SKM-1 (cell line): ENCODE measurements at regions not wholly inside any gene's neighbourhood (a gene's known extent, or its start where the extent isn't known, plus 50 kb on each side); places are given as distances from the start of the nearest gene placed in this dataset.

Experiments used
- DNase-seq: peaks from one replicate; lab custom pipeline; 2025; ENCODE audit not compliant: unreplicated experiment; lab: John Stamatoyannopoulos, UW

DNA sequence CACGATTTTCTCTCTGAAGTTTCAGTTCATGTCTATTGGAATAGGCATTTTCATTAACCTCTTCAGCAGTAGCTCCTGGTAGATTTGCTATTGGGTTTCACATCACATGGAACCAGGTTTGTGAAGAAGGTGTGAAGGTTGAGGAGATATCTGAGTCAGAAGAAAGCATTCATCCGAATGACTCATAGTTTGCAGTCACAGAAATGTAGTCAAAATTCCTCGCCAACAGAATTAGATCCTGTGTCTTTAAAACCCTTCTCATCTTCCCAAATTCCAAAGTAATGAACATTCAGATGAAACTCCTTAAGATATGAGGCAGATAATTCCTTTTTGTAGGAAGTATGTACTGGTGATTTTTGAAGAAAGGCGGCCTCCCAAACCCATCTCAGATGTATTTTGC lies 125.0 kb upstream of the LARGE1 start:
- DNase-seq, result no peak

DNA sequence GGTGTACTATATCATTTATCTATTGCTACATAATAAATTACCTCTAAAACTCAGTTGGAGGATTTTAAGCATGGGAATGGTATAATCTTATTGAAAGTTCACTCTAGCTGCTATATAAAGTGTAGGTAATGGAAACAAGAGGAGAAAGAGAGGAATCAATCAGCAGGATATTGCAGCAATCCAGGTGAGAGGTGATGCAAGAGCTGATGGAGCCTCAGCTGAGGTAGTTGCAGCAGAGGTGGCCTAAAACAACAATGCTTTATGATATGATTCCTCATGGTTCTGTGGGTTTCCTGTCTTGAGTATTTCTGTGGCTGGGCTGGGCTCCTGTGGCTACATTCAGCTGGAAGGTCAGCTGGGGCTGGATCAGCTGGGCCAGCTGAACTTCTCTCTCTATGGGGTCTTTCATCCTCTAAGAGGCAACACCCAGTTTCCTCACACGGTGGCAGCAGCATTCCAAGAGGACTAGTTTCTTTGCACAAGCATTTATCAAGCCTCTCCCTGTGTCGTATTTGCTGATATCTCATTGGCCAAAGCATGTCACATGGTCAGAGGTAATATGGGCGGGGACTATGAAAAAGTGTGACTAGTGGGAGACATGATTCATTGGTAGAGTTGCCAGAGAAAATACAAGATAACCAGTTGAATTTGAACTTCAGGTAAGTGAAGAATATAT lies 135.4 kb upstream of the LARGE1 start:
- no peak for DNase-seq

DNA sequence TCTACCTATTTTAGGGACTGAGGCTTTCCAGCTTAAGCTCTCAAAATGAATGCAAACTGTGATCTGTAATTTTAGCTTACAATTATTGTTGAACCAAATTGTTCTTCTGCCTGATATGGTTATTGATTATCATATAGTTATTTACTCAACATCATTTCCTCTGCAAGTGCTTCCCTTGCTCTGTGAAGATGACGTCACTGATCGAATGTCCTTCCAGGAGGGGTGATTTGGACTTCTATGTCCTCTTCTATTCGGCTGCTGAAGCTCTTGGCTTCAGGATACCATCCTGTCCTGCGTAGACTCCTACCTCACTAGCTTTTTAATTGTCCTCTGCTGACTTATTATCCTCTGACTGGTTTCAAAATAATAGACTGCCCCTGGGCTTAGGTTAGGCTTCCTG lies 137.4 kb upstream of the LARGE1 start:
- no peak for DNase-seq

DNA sequence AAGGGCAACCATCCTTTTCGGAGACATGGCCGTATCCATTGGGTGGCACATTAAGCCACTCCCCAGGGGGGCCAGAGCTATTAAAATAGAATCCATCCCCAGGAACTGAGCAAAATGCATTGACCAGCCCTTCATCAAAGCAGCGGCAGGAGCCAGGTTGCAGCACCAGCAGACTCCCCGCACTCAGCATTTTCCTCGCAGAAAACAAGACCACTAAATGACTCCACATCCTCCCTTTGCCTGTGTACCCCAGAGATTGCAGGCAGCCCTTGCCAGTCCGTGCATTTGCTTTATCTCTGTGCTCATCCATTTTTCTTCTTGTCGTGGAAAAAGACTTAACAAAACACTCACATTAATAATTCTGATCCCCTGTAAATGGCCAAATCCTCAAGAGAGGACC lies 144.4 kb upstream of the LARGE1 start:
- no peak for DNase-seq

DNA sequence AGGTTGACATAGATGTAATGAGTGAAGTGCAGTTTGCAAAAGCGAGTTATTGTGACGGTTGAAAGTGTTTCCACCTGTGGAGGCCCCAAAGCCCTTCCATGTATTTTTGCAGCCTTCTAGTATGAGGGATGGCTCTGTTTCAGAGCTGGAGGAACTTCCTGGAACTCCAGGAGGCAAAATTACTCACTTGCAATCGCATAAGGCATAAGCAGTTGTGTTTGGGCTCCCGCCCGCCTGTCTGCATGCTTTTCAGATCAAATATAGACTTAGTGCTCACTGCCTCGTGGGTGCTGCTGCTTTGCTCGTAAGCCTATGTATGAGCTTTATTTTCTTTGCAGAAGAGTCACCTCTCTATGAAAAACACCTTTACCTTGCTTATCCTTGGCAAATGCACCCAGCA lies 146.8 kb upstream of the LARGE1 start:
- no peak for DNase-seq

DNA sequence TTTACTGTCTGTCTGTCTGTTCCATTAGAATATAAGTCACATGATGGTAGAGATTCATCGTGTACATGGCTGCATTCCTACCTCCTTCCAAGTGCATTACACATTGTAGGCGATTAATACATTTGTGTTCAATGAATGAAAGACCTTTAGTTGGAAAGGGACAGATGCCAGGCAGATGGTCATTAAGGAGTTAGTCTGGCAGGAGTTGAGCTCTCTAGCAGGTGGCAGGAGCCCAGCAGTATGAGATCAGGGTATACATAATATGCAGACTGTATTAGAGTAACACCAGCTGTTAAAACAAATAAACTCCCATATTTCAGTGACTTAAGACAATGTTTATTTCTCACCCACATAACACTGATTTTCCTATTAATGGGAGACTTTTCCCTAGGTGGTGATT lies 147.7 kb upstream of the LARGE1 start:
- DNase-seq, result no peak

DNA sequence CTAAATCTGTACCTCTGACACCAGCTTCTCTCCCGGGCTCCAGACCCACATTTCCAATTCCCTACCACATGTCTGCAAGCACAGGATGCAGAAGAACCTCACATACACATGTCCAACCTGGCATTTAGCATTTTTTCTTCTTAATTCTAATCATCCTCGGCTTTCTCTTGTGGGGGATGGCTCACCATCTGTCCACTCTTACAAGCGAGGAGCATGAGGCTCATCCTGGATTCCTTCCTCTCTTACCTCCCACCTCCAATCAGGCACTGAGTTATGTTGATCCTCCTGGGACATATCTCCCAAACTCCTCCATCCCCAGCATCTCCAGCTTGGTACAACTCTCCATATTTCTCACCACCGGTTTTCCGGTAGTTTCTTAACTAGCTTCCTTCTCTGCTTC lies 149.8 kb upstream of the LARGE1 start:
- DNase-seq, result no peak

DNA sequence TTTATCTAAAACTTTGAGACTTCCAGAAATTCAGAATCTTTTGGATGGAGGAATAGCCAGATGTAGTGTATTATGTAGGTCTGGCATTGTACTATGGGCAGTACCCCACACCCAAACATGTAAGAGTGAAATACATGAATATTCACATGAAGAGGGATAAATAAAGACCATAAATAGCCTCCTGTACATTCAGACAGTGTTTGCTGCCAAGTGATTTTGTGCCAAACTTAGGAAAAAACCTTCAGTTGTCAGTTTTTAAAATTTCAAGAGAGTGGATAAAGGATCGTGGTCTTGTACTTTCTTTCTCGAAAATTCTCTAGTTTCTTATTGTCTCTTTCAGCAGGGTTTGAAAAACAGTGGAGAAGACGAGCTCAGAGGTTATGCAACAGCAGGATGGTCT lies 150.3 kb upstream of the LARGE1 start:
- no peak for DNase-seq

DNA sequence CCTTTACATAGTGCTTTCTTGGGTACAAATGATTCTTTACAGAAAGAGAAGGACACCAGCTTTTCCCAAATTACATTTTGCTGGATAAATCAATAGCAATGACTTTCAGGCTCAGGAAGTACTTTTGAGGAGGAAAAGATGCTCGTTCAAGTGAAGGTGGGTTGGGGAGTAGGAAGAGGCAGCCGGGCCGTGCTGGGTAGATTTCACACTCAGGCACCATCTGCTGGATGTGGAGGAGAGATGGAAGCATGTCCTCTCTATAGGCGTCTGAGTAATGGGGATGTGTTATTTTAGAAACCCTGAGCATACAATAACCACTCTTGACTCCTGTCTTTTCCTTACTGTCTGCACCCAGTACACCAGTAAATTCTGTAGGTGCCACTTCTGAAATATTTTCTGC lies 152.3 kb upstream of the LARGE1 start:
- DNase-seq, result no peak

DNA sequence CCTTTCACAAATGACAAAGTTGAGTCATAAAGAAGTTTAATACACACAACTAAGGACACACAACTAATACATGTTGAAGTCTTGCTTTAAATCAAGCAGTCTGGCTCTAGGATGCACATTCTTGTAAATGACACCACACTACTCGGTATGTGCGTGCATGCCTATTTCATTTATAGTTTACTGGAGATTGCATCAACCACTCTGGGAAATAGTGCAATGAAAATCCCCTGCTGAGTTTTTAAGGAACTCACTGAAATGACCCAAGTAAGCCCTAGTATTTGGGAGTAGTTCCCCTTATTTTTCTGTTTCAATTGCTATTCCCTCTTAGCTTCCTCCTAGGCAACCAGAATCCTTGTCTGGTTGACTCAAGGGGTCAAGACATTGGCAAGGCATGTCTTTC lies 160.2 kb upstream of the LARGE1 start:
- DNase-seq, result no peak

DNA sequence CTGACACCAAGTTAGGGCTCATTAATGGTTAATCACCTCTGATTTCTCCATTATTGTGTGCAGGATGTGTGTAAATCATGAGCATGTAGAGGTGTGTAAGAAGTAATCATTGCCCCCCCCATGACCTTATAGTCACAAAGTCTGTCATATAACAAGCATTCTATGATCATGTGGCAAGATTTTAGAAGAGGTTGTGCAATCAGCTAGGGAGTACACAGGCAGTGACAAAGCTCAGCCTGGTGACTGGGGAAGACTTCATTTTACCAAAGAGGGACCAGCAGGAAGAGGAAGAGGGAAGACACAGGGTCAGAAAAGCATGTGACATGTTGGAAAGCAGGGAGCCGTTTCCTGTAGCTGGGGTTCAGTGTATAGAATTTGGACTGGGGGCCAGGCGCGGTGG lies 176.5 kb upstream of the LARGE1 start:
- no peak for DNase-seq

DNA sequence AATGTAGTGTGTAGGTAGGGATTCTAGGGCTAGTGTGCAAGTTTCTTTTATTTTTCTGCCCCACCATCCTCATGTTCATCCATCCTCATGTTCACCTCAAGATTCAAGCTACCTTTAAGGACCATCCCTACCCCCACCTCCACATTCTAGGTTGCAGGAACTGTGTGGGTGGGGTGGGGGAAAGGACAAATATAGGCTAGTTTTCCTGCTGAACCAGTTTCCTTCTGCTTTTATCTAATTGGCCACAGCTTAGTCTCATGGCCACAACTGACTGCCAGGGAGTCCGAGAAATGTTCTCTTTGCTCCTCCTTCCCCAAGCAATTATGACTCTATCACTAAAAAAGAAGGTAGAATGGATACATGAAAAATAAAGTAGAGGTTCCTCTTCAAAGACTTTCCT lies 179.0 kb upstream of the LARGE1 start:
- no peak for DNase-seq

DNA sequence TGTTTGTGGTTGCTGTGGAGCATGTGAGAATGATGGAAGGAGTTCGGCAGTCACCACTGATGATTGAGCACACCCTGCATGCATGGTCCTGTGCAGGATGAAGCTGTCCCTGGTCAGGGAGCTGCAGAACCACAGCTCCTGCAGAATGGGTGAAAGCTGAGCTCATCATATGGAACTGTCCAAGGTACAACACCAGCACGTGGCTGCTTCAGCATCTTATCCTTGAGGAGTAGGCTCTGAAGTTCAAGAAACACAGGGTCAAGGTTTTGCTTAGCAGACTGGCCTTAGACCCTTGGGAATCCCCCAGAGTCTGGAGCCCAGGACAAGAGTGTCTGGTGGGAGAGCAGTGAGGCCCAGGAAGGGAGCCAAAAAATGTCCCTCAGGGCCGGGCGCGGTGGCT lies 182.4 kb upstream of the LARGE1 start:
- DNase-seq, result no peak

DNA sequence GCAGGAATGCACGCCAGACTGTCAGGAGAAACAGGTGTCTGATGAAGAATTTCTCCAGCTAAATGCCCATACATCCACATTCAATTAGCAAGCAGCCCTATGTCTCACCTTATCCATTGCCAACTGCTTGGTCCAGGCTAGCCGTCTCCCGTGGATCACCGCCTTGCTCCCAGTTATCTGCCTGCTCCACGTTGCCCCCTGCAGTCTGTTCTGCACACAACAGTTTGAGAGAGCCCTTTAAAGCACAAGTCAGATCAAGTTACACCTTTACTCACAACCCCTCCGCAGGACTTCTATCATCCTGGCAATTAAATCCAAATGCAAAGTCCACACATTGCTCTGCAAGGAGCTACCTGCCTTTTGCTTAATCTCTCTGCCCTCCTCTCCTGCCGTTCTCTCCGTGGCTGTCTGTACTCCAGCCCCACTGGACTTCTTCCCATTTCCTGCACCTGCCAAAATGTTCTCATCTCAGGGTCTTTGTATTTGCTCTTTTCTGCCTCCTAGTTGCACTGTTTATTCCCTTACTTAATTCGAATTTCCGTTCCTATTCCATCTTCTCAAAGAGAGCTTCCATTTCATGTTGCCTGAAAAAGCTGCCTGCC lies 185.3 kb upstream of the LARGE1 start:
- DNase-seq, result no peak

DNA sequence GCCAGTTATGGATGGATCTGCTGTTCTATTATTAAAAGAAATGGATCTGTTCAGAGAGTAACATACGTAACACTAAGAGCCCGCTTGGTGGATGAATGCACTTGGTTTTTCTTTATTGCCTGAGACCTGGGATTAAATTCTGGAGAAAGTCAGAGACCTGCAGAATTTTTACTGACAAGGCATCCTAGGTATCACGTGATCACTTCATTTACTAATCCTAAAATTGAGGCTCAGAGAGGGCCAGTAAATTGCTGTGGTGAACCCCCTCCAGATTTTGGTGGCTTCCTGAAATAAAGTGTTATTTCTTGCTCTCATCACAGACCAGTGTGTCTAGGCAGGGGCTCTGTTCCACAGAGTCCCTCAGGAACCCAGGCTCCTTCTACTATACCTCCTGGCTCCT lies 187.9 kb upstream of the LARGE1 start:
- DNase-seq, result no peak

DNA sequence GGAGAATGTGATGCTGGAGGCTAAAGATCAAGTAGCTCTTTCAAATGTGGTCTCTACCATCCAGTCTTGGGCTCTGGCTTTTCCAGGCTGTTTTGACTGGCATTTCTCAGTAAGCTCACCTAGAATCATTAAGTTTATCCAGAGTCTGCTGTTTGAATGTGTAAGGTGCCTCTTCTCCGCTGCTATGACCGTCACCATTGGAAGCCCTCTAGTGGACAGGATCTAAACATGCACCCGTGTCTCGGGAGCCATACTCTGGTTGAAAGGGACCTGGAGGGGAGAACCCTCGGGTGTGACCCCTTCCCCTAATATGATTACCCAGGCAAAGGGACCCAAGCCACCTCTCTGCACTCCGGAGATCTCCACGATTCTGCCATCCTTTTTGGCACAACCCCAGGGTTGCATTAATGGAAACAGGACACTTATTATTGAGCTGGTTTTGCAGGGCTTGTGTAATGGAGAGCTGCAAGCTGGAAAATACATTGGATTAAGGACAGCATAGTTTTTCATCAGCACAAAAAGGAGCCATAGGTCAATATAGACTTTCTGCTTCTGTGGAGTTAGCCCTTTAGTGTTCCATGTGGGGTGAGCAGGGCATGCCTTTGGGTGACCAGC lies 191.0 kb upstream of the LARGE1 start:
- peak; percentile 7 for DNase-seq

DNA sequence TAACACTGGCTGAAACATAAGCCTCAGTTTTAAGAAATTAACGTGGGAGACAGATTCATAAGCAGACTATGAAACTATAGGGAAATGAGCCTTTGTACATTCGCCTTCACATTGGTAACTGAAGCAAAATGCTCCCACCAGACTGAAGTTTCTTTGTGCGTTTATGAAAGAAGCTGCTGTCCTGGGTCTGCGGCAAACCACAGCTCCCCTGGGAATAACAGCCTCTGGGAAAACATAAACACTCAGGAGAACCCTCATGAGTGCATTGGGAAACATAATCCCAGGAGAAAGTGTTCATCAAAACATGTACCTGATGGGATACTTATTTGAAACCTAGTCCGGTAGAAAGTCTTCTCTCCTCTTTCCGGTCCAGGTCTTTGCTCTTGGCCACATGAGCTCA lies 193.1 kb upstream of the LARGE1 start:
- DNase-seq, result no peak

DNA sequence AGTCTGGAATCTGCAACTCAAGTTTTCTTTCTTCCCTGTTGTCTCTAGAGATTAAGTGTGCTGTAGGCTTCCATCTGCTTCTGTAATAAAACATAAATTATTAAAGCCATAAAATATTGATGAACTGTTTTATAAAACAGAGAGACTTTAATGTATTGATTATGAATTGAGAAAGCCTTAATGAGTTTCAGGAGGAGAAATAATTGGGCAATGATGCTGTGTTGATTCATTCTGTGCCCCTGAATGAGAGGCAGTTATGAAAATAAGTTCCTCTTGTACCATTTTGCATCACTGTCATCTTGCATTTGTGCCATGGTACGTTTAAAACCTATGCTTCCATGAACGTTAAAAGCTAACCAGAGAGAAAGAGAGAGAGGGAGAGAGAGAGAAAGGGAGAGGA lies 194.1 kb upstream of the LARGE1 start:
- DNase-seq, result no peak

DNA sequence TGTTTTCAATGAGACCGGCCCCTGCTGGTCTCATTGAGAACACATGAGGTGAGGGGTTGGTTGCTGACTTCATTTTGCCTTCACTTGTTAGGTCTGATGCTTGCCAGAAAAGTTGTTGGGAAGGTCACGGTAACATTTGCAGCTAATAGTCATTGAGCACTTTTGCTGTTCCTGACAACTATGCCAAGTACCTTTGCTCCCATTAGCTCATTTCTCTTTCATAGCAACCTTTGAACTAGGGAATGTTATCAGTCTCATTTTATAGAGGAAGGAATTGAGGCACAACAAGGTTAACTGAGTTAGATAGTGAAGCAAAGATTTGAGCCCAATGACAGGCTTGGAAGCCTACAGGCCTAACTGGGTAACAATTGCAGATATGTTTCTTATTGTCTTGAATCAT lies 195.4 kb upstream of the LARGE1 start:
- DNase-seq, result no peak

DNA sequence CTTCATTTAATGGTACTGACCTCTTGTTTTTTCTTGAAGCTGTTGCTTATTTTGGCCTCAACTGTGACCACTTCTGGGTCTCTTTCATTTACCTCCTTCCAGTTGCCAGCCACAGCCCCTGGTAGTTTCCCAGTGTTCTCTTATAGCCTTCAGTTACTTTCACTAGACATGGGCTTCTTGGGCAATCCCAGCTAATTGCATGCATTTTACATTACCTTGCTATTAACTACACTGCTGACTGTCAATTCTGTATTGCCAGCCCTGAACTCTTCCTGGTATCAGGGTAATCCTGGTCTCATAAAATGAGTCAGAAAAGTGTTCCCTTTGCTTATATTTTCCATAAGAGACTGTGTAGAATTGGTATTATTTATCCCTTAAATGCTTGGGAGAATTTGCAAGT lies 195.8 kb upstream of the LARGE1 start:
- DNase-seq, result no peak

DNA sequence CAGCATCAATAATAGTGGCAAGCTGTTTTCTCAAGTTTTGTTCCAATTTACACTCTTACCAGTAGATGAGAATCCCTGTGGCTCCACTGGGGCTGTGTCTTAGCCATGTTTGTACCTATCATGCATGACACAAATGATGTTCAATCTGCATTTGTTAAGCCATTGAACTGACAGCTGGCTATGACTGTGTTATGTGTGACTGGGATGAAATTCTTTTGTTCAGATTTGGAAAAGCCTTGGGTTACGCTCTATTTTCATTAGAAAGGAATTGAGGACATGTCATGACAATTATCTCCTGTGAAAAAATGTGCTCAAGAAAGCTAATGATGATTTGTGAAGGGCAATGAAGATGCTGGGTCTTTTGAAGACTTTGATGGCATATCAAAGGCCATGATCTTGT lies 201.8 kb upstream of the LARGE1 start:
- no peak for DNase-seq

DNA sequence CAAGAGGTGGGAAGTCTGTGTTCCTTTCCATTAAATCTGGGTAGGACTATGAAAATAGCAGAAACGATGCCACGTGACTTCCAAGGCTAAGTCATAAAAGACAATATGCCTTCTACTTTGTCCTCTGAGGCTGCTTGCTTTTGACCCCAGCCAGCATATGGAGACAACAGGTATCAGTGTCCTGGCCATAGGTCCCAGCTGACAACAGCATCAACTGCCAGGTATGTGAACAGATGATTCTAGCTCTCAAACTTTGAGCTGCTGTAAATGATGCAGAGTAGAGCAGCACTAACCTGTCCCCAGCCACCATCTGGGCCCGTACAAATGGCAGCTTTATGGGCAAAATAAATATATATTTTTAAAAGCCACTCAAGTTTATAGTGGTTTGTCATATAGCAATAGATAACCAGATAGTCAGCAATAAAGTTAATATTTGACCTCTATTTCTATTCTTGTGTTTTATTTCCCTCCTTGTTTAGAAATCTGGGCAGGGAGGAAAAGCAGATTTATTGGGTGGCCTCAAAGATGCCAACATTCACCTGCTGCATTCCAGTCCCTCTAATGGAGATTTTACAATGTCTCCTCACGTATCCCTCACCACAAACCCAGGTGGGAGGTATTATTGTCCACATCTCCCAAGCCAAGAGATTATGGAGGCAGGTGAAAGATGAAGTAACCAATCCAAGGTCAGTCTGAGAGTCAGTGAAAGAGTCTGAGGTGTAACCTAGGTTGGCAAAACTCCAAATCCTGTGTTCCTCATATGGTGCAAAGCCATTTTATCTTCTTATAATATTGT lies 209.6 kb upstream of the LARGE1 start:
- no peak for DNase-seq
